ENCODE measurements at regions not wholly inside any gene's neighbourhood (a gene's known extent, or its start where the extent isn't known, plus 50 kb on each side); places are given as distances from the start of the nearest gene placed in this dataset.
"Not testable (repeated sequence)": the region's sequence is repeated elsewhere in the genome, so short reads cannot be mapped to it uniquely, and the experiment has no call there.

DNA sequence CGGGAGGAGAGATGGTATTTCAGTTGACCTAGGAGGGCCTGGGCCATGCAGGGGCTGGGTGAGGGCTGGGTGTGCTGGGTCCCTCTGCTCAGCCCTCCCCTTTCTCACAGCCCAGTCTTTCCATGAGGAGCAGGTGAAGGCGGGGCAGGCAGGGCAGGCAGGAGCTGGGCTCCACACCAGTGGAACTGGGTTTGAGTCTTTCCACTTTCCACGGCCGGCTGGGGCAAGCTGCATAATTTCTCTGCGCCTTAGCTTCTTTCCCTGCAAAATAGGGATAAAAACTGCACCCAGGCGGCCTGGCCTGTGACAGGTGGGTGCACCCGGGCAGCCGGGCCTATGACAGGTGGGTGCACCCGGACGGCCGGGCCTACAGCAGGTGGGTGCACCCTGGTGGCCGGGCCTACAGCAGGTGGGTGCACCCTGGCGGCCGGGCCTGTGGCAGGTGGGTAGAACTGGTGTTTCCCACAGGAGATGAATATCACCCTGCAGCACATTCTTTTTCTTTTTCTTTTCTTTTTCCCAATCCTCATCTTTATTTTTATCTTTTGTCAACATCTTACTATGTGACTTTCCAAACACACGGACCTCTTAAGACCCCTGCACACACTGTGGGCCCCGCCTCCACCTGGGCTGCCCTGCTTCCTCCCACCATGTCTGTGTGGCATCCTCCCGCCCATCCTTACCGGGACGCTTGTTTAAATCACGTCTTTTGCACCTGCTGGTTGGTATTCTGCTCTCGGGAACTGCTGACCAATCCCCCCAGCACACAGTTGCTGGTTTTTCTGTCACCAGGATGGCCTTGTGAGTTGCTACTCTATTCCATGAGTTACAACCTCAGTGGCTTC, 111.3 kb downstream of the NPIPB11 start:
- not testable (repeated sequence) for DNase-seq (ENCODE audit: low spot score)

DNA sequence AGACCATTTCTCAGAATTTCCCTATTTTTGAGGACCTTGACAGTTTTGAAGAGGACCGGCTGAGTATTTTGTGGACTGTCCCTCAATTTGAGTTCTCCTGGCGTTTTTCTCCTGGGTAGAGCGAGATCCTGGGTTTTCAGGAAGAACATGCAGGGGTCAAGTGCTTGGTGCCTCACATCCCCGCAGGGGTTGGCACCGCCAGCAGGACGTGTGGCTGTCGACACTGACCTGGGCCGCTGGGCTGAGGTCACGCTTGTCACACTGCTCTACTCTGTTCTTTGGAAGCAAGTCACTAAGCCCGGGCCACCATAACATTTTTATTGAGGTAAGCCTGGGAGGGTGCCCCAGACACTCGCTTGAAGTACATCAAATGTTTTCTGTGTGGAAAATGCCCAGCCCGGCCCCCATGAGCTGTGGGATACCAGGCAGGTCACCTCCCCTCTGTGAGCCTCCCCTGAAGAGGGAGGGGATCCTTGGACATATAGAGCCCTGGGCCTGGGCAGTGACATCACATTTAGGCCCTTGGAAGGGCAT, 112.0 kb downstream of the NPIPB11 start:
- DNase-seq (ENCODE audit: low spot score) = not testable (repeated sequence)

DNA sequence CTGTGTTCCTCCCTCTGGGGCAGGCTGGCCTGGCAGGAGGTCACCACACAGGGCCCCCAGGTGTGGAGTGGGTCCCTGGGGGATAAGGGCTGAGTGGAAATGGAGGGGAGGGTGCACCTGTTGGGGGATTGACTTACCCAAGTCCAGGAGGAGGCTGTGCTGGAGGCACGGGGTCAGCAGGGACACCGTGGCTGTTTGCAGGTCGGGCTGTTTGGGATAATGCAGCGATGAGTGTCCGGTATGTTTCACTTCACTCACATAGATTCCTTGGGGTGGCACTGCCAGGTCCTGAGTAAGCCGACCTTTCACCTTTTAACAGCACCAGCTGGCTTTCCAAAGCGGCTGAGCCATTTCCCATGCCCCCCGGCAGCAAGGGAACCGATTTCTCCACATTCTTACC, 113.0 kb downstream of the NPIPB11 start:
- DNase-seq (ENCODE audit: low spot score) = not testable (repeated sequence)

DNA sequence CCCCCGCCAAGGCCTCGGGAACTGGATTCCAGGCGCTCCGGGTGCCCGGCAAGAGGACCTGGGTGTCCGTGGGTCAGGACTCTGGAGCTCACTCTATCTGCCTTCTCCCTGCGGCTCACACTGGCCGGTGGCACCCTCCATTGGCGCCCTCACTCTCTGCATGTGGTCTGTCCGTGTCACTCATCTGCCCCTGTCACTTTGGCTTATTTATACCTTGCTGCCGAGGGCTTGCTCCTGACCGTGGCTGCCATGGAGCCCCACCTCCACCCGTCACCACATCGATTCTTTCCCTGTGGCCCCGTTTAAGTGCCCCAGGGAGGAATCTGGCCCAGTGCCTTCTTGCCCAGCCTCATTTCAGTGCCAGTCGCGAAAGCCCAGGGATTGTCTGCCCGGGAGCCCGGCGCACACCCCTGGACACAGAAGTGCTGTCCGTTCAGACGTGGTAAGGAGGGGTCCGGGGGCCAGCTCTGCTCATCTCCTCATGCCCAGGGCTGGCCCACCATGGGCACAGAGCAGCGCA, 113.5 kb downstream of the NPIPB11 start:
- DNase-seq (ENCODE audit: low spot score) = not testable (repeated sequence)

DNA sequence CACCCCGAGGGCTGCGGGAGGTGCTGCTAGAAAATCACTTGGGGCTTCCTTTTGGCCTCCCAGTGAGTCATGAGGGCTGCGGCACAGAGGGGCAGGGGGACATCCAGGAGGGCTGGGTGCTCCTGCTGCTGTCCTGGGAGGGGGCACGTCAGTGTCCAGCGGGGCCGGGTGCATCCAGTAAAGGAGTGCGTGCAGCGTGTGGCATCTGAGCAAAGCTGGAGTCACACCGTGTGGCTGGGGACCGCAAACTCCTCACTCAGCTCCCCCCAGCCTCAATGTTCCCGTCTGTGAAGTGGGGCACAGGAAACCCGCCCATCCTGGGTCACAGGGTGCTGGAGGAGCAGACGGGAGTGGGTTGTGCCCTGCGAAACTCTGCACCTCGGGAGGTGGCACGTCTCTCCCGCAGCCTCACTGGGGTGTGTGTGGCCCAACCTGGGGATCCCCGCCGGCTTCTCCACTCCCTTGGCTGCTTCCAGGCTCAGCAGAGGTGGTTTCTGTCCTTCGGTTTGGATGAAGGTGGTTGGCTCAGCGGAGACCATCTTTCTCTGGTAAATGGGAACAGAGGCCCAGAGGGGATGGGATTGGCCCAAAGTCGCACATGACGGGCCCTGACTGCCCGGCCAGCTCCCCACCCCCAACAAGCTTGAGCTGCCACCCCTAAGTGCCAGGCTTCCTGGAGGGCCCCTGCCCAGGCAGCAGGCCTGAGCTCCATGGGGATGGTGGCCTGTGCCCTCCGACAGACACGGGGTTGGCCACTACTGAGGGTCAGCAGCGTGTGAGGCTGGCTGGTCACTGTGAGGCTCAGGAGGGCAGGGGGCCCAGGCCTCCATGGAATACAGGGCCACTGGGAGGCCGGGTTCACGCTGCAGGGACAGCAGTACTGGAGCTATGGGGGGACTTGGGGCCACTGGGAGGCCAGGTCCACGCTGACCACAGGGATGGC, 114.9 kb downstream of the NPIPB11 start:
- DNase-seq (ENCODE audit: low spot score) = not testable (repeated sequence)

DNA sequence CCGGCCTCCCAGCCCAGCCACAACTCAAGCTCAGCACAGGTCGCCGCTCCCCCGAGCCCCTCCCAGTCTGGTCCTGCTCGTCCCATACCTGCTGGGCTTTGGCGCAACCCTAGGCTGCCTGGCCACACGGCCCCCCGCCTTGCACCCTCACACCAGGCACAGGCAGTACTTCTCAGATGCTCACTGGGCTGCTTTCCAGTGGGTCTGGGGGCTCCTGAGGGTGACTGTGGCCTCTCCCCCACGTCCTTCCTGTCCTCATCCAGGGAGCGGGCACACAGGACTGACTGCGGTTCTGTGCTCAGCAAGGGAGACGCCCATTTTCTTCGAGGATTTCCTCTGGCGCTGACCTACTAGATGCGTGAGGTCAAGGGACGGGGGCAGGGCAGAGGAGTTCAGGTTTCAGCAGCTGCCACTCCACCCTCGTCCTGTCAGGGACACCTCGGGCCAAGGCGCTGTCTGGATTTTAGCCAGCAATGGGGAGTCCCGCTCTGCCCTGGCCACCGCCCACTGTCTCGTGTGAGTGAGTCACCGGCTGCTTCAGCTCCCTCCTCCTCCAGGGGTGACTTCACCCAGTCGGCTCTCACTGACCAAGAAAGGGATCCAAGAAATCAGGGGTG, 115.8 kb downstream of the NPIPB11 start:
- peak; percentile 85 for DNase-seq (ENCODE audit: low spot score)

DNA sequence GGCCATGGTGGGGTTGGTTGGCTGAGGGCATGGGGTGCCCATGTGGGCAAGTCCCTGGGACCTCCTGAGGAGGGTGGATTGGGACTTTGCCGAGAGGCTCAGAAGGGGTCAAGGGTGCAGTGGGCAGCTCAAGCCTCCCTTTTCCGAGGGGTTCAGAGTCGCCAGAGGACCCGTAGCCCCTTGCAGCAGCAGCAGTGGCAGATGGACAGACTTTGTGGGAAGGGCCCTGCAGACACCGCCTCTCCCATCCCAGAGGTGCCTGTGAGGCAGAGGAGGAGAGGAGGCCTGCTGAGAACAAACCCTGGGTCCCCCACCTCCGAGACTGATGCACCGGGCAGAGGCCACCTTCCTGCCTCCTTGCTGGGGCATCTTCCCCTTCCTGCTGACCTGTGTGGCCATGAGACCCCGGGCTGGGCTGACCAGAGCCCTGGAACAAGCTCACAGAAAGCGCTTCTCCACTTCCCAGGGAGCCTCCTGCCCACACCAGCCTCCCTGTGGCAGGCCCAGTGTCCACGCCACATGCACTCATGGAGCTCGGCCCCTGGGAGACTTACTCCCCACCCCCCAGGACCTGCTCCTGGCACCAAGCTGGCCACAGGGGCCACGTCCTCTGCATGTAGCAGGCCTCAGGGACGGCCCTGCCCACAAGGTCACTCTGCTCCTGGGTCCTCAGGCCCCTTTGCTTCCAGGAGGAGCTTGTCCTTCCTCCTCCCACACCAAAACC, 116.8 kb downstream of the NPIPB11 start:
- DNase-seq (ENCODE audit: low spot score) = not testable (repeated sequence)

DNA sequence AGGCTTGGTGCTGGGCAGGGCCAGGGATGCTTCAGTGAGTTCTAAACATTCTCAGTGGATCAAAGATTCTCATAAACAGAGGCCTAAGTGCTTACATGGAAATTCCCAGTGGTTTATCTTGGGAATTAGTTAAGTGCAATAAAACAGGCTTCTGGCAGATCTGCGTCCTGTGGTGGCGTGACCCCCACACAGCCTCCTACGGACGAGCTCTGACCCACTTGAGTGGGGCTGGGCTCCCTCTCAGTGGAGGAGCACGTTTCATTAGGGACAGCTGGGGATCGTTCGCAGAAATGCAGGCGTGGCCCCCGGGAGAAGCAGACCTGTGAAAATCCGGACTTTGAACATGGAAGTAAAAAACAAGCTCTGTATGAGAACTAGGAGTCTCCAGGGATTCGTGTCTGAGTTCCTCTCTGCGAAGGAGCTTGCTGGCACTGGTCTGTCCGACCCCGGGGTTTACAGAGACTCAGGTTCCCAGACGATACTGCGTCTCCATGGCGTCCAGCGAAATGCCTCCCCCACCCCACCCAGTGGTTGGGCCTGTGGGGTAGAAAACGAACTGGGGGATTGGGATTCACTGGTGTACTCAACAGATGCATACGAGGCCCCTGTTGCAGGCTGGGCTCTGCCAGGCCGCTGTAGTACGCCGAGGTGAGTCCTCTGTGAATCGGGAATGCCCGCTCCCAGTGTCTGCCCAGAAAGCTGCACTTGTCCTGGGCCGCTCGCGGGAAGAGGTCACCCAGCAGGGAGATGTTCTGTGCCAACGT, 117.6 kb downstream of the NPIPB11 start:
- not testable (repeated sequence) for DNase-seq (ENCODE audit: low spot score)

DNA sequence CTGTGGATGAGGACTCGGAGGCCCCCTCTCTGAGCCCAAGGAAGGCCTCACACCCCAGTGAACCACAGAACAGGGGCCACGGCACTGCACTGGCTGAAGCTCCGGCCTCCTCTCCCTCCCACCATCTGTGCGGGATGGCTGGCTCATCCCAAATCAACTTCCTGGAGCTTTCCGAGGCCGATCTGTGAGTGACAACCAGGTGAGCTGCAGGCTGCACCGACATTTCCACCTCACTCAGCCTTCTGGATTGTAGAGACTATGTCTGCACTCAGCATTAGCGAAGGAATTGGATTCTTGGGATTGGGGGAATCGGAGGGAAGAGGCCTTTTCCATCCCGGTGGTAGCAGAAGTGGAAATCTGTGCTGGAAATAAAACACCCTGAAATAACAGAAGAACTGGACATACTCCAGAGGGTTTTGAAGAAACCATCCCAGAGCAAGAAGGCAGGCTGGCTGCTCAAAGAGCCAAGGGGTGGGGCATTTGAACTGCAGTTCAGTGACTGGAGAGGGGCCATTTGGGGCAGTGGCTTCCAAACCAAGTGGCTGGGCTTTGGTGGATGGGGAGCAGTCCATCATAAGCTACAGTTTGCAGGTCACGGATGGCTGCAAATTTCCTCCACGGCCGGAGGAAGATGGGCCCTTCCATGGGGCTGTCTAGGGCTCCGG, 118.5 kb downstream of the NPIPB11 start:
- DNase-seq (ENCODE audit: low spot score) = not testable (repeated sequence)

DNA sequence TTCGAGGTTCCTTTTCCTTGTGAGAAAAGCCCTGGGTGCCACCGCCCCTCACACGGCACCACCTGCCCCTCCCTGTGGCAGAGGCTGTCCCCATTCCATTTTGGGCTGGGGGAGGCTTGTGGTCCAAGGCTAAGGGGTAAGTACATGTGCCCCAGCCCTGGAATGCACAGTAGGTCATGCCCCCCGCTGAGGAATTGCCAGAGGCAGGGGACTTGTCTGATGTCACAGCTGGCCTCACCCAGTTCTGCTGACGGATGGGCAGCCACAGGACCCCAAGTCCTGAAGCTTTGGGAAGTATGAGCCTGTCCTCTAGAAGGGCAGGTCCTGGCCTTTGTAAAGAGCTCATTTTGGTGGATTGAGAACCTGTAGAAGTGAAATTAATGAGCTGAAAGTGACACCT, 119.3 kb downstream of the NPIPB11 start:
- not testable (repeated sequence) for DNase-seq (ENCODE audit: low spot score)

DNA sequence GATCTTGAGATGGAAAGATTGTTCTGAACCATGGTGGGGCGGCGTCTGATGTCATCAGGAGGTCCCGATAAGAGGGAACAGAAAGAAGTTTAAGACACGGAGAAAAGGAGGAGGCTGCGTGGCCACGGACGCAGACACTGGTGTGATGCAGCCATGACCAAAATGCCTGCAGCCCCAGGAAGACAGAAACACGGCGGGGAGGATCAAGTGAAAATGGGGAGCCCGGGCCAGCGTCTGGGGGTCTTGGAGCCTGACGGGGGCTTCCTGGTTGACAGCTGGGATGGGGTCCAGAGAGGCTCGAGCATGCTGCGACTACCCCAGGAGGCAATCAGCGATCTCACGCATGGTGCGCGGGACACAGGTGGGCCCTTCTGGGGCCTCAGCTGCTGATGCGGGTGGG, 119.7 kb downstream of the NPIPB11 start:
- DNase-seq (ENCODE audit: low spot score) = not testable (repeated sequence)

DNA sequence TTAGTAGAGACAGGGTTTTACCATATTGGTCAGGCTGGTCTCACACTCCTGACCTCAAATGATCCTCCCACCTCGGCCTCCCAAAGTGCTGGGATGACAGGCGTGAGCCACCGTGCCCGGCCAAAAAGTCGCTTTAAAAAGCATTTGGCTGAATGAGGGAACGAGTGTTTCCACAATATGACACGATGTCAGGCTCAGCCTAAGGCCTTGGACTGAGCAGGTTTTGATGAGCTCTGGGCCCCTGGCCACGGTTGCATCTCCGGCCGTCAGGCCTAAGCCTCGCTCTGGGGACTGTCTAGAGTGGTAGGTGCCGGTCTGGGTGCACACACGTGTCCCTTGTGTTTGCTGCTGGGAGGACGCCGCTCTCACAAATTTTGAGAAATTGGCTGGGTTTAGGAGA, 120.3 kb downstream of the NPIPB11 start:
- DNase-seq (ENCODE audit: low spot score) = not testable (repeated sequence)

DNA sequence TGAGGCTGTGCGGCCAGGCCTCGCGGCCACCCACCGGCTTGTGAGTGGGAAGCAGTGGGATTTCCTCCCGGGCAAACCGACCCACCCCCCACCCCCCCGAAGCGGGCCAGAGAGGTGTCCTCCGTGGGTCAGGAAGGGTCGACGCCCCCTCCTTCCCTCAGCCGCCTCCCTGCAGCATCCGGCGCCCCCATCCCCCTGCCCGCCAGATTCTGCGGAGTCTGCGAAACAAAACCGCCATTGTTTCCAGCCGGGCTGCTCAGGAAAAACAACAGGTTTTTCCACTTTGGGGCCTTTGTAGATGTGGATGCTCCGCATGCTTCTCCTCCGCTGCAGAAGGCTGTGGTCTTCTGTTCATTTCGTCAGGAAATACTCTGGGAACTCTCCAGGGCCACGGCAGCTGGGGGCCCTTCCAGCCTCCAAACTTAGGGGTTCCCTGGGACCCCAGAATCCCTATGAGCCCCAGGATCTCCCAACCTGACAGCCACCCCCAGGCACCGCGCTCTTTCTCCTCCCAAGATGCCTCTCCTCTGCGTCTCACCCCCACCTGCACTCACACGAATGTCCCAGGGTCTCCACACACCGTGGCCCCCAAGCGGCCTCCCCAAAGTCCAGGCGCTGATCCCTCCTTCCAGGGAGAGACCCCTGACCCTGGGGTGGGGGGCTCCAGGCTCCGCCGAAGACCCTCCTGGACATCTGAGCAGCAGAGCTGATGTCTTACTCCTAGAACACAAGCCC, 121.2 kb downstream of the NPIPB11 start:
- DNase-seq (ENCODE audit: low spot score) = not testable (repeated sequence)

DNA sequence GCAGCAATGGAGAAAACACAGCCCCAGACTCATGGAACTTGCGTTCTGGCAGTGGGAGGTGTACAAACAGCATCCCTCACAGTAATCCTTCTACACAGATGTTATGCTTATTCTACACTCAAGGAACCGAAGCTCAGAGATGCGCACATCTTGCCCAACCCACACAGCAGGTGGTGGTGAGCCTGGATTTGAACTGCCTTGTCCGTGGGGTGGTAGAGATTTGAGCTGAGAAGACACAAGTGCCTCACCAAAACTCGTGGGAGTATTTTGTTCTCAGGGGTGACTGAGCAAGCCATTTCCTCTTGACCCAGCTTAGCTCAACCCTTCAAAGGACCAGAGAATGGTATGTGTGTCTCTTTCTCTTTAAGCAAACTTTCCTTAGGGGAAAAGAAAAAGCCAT, 121.8 kb downstream of the NPIPB11 start:
- not testable (repeated sequence) for DNase-seq (ENCODE audit: low spot score)

DNA sequence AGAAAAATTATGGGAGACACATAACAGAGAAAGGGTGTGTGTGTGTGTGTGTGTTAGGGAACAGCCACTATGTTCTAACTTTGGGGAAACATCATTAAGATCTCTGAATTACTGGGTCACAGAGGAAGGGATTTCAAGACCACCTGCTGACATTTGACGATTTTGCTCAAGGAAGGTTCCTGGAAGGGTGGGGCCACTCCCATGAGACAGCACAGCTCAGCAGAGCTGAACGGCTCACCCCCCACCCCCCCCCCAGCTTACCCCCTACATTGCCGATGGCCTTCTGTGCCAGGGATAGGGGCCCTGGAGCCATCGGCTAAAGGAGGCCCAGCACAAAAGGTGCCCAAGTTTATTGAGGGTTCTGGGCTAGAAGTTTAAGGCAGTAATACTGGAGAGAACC, 122.4 kb downstream of the NPIPB11 start:
- not testable (repeated sequence) for DNase-seq (ENCODE audit: low spot score)

DNA sequence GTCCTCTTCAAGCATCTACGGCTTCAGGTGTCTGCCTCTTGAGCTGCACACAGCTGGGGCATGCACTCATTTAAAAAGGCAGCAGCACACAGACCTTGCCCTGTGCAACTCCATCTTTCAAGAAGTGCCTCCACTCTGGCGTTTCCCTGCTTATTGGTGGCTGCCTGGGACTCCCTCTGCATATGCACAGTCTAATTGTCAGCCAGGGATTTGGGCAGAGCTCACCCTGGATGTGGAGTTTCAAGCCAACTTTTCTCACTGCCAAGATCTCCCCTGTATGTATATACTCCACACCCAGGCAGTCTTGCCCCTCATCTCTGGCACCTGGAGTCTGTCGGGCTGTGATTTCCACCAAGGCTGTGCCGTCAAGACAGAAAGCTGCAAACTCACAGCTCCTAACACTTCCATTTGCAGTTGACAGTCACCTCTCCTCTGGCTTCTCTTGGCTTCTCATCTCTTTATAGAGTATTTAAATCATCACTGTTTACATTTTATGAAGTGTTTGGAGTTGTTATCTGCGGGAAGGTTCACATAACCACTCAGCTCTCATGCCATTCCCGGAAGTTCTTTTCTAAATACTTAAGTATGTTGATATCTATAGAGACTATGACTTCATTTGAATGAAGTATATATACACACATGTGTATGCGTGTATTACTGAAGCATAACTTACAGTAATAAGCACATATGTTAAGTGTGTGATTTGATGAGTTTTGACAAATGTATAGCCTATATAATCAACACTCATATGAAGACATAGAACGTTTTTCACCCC, 128.2 kb downstream of the NPIPB11 start:
- DNase-seq (ENCODE audit: low spot score) = not testable (repeated sequence)

DNA sequence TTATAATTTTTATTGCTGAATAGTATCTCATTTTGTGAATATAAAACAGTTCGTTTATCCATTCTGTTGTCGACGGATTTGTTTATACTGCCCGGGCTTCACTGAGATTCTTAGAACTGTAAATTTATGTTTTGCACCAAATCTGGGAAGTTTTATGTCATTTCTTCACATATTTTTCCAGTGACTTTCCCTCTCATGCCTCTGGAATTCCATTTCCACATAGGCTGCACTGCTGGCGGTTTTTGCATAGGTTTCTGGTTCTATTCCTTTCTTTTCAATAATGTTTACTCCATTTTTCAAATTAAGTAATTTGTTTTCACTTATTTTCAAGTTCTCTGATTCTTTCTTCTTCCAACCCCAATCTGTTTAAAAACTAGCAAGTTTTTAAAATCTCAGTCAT, 130.1 kb downstream of the NPIPB11 start:
- DNase-seq (ENCODE audit: low spot score) = not testable (repeated sequence)
